Urothelium cell line (cell line): ENCODE measurements at regions not wholly inside any gene's neighbourhood (a gene's known extent, or its start where the extent isn't known, plus 50 kb on each side); places are given as distances from the start of the nearest gene placed in this dataset.

Experiments used
- DNase-seq: peaks from one replicate; pipeline ENCODE4 v3.0.0; 2011; ENCODE audit warnings: low spot score, mixed read lengths
- FAIRE-seq: peaks from 2 replicates; lab custom pipeline; 2011; peaks lifted over from hg19 to GRCh38; lab: Jason Lieb, UNC

DNA sequence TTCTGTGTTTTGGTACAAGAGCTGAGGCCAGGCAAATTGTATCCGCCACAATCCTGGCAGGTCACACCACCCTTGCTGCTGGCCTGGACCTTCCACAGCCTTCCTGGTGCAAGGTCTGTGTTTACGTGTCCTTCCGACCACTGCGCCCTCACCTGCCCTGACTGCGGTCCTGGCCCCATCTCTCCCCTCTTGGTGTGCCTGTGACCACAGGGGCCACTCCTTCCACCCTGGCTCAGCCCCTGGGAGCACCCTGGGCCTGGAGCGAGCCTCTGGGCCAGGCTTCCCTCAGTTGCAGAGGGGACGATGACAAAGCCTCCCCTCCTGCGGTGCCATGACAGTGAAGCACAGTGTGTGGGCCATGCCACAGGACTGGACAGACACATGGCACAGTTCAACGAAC, 104.5 kb downstream of the PLXNA1 start:
- DNase-seq = no peak
- no peak for FAIRE-seq

DNA sequence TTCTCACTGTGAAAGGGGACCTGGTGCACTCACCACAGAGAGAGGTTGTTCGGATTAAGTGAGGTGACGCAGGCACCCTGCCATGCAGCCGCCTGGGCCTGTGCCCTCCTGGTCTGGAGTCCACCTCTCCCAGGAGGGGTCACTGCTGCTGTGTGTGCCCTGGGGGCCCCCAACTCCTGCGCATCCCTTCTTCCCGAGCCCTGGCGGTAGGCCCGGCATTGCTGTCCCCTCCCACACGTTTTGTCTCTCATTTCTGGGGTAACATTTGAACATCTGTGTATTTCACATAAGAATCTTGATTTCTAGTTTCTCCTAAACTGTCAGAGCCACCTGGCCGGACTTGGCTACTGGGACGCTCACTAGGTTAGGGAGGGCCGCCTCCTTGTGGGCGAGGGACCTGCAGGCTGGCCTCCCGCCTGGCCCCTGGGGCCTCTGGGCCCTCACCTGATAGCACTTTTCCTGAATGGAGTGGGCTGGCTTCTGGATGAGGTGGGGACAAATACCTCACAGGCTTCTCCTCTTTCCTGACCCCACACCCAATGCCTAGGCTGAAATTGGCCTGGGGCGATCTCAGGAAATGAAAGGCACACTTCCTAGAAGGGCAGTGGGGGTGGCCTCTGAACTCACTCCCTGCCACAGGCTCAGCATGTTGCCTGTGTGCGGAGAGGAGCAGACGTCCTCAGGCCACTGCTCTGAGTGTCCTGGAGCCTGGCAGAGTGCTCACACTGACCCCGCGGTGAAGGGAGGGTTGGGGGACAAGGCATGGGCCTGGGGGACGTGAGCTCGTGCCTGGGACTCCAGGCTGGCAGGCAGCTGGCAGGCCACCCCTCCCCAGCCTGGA, 104.2 kb upstream of the PRR23E start:
- DNase-seq = no peak
- no peak for FAIRE-seq

DNA sequence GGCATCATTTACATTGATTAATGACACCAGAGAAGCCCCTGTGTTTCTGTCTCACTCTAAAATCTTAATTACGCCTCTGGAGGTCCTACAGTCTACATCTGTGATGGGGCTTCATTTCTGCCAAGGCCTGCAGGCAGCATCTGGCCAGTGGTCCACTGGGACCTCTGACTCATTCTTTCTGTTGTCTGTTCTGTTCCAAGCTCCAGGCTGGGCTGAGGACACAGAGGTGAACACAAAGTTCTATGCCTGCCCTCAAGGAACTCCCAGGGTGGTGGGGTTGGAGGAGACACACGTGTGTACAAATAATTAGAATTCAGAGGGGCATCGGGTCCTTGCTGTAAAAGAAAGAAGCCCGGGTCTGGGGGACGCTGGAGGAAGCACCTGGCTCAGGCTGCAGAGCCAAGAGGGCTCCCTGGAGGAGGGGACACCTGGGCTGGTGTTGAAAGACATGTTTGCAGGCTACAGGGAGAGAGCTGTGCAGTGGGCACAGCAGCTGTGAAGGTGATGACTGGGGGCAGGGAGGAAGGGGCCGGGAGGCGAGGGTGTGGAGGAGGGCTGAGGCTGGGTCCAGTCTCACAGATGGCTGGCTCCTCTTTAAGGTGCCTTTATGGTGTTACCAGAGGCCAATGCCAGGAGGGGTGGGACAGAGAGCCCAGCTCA, 103.3 kb upstream of the PRR23E start:
- DNase-seq (no peak), FAIRE-seq (no peak)

DNA sequence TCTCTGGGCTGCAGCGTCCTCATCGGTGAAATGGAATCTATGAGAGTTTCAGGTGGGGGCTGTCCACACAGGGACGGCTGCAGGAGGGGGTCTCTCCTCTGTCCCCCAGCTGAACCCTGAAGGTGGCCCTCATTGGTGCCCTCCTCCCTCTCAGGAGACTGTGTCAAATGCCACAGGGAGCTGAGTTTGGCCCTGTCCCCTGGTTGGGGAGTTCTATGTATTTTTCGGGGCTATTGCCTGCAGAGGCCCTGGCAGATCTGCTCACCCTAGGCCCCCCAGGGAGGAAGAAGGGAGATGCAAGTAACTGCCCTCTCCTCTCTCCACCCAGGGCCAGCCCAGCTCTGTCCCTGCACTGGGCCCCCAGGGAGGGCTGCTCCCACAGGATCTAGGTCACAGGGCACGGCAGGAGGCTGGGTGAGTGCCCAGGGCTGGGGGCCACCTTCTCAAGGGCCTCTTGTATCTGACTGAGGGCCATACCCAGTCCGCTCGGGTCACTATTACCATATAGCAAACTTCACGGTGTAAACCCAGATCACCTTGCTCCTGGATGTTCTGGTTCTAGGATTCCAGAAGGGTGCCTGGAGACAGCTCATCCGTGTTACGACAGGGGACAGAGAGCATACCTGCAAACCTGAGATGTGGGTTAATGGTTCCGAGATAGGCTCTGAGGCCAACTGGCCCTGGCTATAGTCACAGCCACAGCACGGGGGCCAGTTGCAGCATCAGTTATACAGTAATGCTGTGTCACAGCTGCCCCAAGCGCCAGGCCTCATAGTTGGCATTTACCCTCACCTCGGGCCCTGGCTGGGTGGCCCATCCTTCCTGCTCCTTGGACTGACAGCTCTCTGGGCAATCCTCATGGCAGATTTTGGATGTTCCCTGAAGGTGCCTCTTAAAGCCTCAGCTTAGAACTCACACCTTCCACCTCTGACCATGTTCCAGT, 102.4 kb upstream of the PRR23E start:
- FAIRE-seq = no peak
- no peak for DNase-seq

DNA sequence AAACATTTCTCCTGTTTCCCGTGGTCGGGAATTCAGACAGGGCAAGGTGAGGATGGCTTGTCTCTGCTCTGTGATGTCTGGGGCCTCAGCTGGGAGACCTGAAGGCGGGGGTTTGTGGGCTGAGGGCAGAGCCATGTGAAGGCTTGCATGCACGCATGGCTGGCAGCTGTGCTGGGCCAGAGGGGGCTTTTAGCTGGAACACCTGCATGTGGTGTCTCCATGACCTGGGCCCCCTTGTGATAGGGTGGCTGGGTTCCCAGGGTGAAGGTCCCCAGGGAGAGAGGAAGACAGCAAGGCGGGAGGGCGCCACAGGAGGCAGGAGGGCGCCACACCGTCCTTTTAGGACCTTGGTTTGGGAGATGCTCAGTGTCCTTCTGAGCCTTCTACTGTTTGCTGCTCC, 101.6 kb upstream of the PRR23E start:
- DNase-seq = no peak
- FAIRE-seq = no peak

DNA sequence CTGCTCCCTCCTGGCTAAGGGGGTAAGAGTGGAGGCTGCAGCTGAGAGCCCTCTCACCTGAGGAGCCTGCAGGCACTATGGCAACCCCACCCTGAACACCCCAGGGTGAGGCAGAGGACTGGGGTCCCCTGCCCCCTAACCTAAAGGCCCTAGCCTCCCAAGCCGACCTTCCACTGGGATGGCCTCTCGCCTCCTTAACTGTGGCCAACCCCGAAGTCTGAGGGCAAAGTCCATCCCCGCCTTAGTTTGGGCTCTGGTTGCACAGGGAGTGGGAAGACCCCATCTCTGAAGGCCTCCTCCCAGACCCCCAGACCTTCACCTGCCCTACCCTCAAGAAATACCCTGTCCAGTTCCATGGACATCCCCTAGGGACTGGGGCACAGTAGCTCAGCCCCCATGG, 100.6 kb upstream of the PRR23E start:
- no peak for FAIRE-seq
- no peak for DNase-seq

DNA sequence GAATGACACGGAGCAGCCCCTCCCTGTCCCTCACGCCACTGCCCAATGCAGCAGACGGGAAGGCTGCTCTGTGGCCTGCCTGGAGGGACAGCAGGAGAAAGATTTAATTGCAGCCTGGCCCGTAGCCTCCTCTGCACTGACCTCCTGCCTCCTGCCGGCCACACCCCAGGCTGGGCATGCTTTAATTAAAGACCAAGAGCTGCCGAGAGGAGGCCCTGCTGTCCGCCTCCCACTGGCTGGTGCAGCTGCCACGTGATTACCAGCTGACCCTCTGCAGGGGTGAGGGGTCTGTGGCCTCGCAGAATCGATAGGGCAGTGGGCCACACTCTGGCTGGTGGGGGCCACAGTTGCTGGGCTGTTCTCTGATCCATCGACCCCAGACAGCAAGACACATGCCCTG, 100.2 kb upstream of the PRR23E start:
- no peak for FAIRE-seq
- no peak for DNase-seq

DNA sequence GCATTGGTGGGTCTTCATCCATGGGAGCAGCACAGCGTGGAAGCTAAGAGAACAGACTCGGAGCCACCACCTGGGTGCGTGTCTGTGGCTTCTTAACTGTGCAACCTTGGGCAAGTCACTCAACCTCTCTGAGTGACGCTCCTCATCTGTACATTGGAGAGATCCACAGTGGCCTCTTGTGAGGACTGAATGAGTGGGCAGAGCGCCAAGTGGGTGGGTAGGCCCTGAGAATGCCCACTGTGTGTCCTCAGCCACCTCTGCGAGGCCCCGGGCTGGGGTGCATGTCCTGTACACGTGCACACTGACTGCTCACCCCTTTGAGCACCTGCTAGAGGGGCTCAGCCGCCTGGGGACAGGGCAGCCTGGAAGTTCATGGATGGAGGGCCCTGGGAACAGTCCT, 99.6 kb upstream of the PRR23E start:
- FAIRE-seq = no peak

DNA sequence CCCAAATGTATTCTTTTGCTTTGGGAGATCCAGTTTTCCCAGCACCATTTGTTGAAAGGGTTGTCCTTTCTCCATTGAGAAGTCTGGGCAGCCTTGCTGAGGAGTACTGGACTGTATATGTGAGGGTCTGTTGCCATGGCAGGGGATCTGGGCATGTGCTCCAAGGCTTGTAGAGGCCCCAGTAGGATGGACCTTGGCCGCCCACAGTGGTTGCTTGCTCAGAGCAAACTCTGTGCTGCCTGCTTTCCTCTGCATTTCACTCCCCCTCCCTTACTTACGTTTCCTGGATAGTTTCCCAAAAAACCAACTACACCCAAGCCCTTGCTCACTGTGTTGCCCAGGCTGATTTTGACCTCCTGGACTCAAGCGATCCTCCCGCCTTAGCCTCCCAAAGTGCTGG, 97.2 kb upstream of the PRR23E start:
- FAIRE-seq (no peak), DNase-seq (no peak)

More for the DNA sequence above, 99.6 kb upstream of the PRR23E start:
- DNase-seq = no peak

DNA sequence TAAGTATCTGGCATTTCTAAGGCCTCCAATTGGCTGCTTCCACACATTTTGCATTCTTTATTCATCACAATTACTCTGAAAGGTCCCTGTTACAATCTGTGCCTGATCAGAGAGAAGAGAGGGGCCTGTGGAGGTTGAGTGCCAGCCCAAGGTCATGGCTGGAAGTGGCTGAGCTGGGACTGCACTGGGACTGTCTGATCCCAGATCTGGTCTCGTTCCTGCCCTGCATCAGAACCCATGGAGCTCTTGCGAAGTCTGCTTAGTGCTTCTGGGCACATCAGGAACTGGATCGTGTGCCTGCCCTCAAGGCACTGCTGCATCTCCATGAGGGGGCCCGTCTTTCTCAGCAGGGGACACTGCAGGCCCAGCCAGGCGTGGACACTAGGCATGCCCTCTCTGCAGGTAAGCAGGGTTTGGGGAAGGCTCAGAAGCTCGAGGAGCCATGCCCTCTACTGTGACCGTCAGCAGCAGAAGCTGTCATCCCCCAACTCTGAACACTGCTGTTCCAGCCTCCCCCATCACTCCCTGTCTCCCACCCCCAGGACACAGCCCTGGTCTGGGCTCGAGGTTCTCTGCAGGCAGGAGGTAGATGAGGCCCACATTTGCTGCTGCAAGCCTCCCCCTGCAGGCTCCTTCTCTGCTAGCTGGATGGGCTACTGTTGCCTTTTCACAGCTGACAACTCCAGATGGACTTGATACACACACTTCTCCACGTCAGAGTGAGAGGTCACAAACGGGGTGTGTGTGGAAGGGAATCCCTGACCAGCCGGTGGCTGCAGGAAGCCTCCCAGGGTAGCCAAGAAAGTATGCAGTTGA, 96.5 kb upstream of the PRR23E start:
- no peak for DNase-seq
- FAIRE-seq = peak; percentile 17

DNA sequence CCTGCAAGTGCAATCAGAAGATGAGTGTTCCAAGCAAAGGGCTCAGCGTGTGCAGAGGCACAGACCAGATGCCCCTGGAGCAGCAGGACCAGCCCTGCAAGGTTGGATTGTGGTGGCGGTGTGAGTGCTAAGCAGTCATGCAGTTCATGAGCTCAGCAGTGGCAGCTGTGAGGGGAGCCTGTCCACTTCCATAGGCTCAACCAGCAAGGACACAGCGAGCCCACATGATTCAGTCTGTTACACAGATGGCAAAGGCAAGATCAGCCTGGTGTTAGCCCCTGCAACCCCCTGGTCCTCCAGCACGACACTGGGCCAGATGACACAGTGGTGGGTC, 95.9 kb upstream of the PRR23E start:
- no peak for DNase-seq
- peak; percentile 53 for FAIRE-seq

DNA sequence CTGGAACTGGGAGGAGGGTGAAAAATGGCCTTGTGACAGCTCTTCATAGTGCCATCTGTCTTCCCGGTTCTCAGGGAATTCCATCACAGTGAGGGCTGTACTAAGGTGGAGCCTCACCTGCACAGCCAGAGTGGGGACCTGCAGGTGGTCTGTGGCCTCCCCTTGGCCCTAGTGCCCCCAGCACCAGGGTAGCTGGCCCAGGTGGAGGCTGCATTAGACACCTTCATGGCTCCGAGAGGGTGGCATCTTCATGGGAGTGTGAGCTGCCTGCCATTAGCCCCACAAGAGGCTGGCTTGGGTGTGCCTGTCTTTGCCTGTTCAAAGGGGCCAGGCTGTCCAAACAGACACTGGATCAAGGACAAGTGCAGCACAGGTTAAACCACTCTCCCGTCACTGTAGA, 95.5 kb upstream of the PRR23E start:
- FAIRE-seq (no peak), DNase-seq (no peak)

DNA sequence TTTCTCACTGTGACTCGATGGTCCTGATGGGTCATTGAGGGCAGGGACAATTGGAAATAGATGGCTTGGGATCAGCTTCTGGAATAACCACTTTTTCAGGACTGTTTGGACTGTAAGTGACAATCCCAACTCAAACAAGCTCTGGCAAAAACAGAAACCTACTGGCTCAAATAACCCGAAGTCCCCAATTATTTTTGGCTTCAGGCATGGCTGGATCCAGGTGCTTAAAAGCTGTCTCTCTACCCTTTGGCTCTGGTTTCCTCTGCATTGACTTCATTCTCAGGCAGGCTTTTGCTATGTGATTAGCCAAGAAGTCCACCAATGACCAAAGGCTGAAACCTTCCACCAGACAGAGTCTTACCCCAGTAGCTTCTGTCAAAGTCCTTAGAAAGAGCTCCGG, 92.9 kb upstream of the PRR23E start:
- no peak for FAIRE-seq
- DNase-seq = no peak

DNA sequence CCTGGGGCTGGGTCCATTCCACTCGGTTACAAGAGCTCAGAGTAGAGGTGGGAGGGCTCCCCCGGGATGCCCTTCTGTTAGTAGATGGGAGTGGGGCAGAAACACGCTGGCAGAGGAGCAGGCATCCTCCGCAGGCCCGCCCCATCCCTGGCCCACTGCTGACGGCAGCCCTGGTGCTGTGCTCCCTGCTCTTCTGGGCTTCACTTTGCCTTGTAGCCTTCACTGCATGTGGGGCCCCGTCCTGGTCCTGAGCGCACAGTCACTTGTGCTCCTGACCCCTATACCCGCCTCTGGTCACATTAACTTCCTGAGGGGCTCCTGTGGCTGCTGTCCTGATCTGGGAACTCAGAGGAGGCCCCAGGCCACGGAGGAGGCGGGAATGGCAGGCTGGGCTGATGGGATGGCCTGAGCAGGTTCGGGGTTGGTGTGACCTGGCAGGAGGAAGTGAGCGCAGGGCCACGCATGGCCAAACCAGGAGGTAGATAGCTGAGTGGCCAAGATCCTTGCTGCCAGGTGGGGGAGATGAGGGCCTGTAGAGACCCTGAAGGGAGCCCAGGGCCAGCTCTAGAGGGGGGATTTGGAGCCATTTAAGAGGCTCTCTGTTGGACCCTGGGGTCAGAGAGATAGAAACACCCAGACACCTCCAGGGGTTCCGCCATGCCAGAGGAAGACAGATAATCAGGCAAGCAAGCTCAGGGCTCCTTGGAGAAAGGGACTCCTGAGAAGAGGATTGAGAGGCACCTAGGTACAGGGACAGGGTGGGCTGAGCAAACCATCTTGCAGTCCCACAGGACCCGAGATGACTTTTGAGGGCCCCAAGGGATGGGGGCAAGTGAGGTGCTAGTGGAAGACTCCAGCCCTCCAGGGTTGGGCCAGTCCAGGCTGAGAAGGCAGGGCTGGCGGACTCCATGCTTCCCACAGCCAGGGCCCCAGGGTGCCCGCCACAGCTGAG, 92.2 kb upstream of the PRR23E start:
- no peak for FAIRE-seq
- no peak for DNase-seq

DNA sequence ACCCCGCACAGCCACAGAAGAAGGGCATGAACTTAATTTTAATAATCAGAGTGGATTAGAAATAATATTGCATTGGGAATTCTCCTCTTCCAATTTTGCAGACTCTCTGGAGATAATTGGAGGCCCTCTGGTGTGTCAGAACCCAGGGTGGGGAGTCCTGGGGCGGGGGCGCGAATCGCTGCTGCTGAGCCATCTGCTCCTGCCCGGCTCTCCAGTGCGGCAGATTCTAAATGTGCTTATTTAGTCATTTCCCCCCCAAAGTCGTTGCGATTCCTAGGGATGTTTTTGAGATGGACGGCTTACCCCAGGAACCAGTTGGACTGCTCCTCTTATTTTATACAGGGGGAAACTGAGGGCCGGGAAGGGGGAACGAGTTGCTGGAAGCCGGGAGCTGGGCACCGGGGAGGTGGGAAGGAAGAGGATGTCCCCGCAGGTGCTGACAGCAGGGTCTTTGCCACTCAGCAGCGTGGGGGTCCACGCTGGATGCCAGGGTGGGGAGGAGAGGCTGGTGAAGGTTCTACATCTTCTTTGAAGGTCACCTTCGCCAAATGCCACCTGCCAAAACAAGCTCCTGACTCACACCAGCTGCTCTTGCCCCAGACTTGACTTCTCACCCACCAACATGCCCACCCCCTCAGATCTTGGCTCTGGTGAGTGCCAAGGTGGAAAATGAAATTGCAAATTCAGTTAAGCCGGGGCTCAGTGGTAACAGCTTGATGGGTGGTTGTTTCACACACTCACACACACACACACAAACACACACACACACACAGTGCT, 91.3 kb upstream of the PRR23E start:
- no peak for DNase-seq
- FAIRE-seq = no peak

DNA sequence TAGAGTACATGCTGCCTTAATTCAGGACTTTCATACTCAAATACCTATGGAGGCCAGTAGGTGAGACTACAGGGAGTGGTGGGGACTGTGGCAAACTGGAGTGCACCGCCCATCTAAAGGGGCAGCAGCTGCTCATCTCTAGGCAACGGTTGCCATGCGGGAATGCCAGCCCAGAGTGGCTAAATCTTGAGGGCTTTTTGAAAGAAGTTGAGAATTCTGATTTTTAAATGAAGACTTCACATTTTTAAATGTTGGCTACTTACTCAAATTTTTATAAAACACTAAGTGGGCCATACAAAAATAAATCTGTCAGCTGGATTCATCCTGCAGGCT, 90.8 kb upstream of the PRR23E start:
- FAIRE-seq = no peak
- no peak for DNase-seq

DNA sequence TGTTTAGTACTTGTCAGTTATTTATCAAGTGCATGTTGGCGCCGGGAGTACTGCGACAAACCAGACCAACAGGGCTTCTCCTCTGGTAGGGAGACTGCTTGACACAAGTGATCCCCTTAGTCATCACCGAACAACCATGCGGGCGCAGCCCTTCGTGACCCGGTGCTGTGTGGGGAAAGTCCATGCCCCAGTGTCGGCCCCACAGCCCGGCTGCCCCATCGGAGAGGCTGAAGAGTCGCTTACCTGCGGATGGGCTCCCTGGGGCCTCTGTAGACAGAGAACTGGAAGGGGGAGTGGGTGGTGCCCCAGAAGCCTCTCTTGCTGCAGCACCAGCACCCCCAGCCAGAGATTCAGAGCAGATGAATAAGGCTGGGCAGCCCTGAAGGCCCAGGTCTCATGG, 90.3 kb upstream of the PRR23E start:
- FAIRE-seq = no peak
- no peak for DNase-seq

DNA sequence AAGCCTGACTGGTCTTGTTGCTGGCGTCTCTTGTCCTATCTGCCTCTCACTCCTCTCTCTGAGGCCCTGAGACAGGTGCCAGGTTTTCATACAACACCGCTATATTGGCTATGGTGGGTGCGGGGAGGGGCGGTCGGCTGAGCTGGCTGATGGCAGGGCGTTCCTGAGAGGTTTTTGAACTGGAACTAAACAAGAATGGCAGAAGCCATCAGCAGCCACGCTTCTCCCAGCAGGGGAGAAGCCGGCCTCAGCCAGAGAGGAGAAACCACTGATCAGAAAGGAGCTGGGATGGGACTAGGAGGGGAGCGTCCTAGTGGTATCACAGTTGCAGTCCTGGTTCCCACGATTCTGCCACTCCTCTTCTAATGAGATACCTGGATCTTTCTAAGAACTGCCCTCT, 89.9 kb upstream of the PRR23E start:
- FAIRE-seq (no peak), DNase-seq (no peak)

DNA sequence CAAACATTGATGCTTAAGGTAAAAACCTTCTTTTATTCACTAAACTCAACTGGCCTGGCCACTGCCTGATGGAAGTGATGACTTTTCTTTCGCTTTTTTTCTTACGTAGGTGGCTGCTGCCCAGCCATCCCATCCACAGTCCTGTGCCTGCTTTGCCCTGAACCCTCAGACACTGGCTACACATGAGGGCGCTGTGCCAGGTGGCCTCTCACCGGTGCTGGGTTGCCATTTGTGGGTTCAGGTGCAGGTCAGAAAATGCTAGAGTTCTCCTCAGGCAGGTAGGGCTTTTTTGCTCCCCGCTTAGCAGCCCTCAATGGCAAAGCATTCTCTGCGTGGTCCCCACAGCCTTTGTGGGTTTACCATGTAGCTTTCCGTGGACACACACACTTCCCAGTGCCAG, 88.3 kb upstream of the PRR23E start:
- DNase-seq = no peak

More for the DNA sequence above, 88.3 kb upstream of the PRR23E start:
- no peak for FAIRE-seq
